CD4-positive, alpha-beta T cell treated with Interleukin-6 for 4 hours (primary cell): ENCODE measurements at regions not wholly inside any gene's neighbourhood (a gene's known extent, or its start where the extent isn't known, plus 50 kb on each side); places are given as distances from the start of the nearest gene placed in this dataset.
"Not testable (repeated sequence)": the region's sequence is repeated elsewhere in the genome, so short reads cannot be mapped to it uniquely, and the experiment has no call there.

Experiments used
- DNase-seq: peaks from one replicate; pipeline ENCODE4 v3.0.0-alpha.2; 2020; ENCODE audit warnings: mixed read lengths

GRCh38 chr4:189734648-189735267 lies 205.9 kb upstream of the FRG1 start:
- DNase-seq, result not testable (repeated sequence)

- not testable (repeated sequence) for DNase-seq
Observed at GRCh38 chr4:189736656-189737055, 204.0 kb upstream of the FRG1 start.

GRCh38 chr4:189740118-189740517 lies 200.6 kb upstream of the FRG1 start:
- not testable (repeated sequence) for DNase-seq

GRCh38 chr4:189740873-189741272 lies 199.8 kb upstream of the FRG1 start:
- no peak for DNase-seq

DNA sequence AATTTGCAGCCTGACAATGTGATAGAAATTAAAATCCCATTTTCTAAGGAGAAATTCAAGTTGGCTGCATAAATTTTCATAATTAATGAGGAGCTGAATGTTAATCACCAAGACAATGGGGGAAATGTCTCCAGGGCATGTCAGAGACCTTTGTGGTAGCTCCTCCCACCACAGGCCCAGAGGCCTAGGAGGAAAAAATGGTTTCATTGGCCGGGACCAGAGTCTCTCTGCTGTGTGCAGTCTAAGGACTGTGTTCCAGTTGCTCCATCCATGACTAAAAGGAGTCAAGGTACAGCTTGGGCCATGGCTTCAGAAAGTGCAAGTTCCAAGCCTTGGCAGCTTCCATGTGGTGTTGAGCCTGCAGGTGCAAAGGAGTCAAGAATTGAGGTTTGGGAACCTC lies 187.6 kb upstream of the FRG1 start:
- not testable (repeated sequence) for DNase-seq

DNA sequence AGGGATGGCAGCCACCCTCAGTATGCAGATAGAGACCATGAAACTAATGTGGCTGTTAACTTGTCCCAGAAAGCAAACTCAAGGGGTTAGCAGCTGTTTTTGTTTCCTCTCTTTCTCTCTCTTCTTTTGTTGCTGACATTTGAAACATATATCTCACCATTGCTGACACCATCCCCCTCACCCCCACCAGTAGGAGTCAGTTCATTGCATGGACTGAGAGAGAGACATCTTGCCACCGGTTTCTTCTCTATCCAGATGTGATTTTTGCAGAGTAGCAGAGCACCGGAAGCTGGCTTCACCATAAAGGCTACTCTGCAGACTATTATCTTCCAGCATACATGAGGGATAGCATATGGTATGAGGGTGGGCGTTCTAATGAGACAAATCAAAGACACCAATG lies 177.1 kb upstream of the FRG1 start:
- DNase-seq, result no peak

GRCh38 chr4:189765301-189765700 lies 175.4 kb upstream of the FRG1 start:
- DNase-seq, result no peak

DNA sequence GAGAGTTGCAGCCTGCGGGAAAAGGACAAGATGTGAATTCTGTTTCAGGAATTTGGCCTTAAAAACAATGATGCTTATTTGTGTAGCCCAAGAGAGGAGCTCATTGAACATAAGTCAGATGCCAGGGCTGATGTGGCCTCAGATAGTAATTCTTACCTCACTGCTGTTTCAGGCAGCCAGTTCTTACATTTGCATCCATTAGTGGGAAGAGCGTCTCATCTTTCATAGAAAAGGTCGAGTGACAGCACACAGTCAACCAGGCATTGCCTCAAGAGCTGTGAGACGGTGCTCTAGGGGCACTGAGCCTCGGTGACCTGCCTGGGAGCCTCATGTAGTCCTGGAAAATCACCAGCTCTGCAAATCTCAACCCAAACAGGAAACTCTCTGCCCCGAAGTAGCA lies 174.9 kb upstream of the FRG1 start:
- no peak for DNase-seq

DNA sequence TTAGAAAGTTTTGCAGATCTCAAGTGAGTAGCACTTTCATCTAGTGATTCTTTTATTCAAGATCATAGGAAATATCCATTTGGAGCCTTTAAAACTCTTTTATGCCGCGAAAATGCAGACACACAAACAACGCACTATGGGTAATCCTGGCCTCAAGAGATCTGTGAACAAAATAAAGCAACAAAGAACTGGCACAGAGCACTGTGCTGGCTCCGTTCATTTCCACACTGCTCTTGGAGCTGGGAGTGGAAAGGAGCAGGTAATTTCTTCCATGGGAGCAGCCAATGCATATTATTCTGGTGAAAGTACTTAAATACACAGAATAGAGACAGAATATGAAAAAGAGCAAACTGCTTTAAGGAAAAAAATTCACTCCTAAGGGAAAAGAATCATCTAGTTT lies 172.7 kb upstream of the FRG1 start:
- no peak for DNase-seq

DNA sequence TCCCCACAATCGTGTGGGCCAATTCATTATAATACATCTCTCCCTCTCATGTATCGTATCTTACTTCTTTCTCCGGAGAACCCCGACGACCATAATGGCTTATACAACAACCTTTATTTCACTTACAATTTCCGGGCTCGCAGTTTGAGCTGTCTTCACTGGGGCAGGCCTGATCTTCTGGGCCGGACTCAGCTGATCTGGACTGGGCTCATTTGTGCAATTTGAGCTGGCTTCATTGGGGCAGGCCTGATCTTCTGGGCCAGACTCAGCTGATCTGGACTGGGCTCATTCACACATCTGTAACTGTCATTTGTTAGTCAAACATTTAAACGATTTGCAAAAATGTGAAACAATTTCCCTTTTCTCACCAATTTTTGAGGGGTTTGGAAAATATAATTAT lies 171.5 kb upstream of the FRG1 start:
- no peak for DNase-seq

DNA sequence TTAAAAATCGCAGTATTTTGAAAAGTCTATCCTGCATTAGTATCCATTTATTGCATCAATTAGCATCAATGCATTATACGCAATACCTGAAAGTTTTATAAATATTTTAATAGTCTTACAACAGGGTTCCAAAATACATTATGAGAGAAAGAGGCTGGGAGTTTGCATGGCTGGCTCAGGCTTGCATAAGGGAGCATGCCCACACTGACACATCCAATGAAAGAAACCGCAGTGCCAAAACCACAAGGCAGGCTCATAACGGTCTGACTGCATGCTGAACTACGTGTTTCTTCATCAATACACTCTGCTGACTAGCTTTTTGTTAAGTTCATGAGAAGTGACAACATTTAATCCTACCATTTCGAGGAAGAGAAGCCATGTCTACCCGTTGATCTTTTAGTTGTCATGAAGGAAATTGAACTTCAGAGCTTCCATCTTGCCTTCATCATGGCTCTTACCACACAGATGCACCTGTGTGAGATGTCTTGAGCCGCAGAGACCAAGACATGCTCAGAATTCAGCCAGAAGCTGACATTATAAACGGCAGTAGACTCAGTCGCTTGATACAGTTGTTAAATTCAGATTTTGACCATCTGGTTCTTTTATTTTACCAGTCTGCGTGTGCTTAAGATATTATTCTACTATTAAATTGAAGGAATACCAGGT lies 168.8 kb upstream of the FRG1 start:
- DNase-seq, result no peak

DNA sequence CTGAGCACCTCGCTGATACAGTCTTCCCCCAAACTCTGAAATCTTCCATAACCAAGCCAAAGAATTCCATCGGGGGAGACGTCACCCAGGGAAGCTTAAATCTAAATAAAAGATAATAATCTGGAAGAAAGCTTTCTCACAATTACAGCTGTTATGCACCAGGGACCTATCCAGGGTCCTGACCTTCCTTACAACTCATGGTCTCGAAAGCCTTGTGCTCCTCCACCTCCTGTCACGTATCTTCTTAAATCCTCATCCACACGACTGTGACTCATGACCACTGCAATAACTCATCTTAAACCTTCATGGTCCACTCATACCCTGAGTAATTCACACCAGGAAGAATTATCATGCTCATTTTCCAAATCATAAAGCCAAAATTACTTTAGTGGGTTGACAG lies 166.8 kb upstream of the FRG1 start:
- DNase-seq, result no peak

GRCh38 chr4:189779281-189779980 lies 161.2 kb upstream of the FRG1 start:
- DNase-seq, result no peak

GRCh38 chr4:189780391-189780790 lies 160.3 kb upstream of the FRG1 start:
- no peak for DNase-seq

DNA sequence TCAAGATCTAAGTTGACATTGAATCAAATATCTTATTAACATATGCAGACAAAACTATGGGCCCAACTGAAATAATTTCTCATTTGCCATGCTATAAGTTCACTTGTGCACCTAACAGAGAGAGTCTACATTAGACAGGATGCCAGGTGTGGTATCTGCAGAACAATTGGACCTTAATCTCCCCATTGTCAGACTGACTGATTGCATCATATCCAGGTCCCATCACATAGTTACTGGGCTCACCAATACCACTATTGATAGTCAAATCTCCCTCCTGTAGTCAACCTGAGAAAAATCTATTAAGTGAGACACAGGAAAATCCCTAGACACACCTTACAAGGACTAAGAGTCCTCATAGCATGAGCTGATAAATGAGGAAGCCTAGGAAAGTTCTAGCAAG lies 156.0 kb upstream of the FRG1 start:
- no peak for DNase-seq

GRCh38 chr4:189785257-189785656 lies 155.4 kb upstream of the FRG1 start:
- DNase-seq, result no peak

- no peak for DNase-seq
Observed at GRCh38 chr4:189786447-189786846, 154.2 kb upstream of the FRG1 start.

DNA sequence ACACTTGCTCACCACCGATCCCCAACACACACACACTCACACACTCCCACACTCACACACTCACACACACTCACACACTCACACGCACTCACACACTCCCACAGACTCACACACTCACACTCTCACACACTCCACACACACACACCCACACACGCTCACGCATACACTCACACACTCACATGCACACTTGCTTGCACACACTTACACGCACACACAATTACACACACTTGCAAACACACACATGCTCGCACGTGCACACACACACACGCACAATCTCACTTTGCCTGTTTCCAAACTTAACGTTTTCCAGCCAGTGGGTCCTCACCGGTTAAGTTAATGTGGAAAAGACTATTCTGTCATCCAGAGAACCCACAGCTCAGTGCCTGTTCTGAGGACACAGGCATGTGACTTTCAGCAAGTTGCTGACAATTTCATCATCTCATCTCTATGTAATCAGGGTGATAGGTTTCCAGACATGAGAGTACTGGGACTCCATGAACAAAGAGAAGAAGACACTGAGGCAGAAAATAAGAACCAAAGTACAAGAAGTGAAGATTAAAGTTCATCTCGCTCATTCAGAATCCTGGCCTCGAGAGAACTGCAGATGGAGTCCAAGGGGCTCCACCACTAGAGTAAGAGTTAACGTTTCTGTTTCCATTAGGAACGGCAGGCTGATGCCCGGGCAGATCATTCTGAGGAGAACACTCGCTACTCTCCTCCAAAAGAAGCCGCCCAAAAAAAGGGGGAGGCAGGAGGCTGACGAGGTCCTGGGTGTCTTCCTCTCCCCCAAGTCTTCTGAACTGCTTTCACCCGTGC lies 153.2 kb upstream of the FRG1 start:
- no peak for DNase-seq

GRCh38 chr4:189792924-189793618 lies 147.6 kb upstream of the FRG1 start:
- peak; percentile 33 for DNase-seq

- DNase-seq, result no peak
Observed at GRCh38 chr4:189800545-189801088, 140.1 kb upstream of the FRG1 start.

- no peak for DNase-seq
Observed at GRCh38 chr4:189802884-189803283, 137.8 kb upstream of the FRG1 start.

GRCh38 chr4:189804894-189805293 lies 135.8 kb upstream of the FRG1 start:
- DNase-seq, result no peak
